Smooth muscle cell (in vitro differentiated cells): ENCODE measurements at regions not wholly inside any gene's neighbourhood (a gene's known extent, or its start where the extent isn't known, plus 50 kb on each side); places are given as distances from the start of the nearest gene placed in this dataset.

Experiments used
- DNase-seq: peaks from one replicate; lab custom pipeline; 2025; ENCODE audit not compliant: unreplicated experiment; lab: John Stamatoyannopoulos, UW
- H2AFZ ChIP-seq: fragments of 200-600 bp; sonication (generic); 2 replicates; pipeline ENCODE4 v1.6.0; 2016; ENCODE audit warnings: antibody characterized with exemption, low read depth, mild to moderate bottlenecking
- H3F3A ChIP-seq: fragments of 200-600 bp; sonication (generic); 2 replicates; pipeline ENCODE4 v1.6.0; 2017; ENCODE audit warnings: antibody characterized with exemption, low read depth
- H3K27ac ChIP-seq: fragments of 200-600 bp; sonication (generic); 2 replicates; pipeline ENCODE4 v1.5.1; 2016; ENCODE audit warnings: low read depth, mild to moderate bottlenecking
- H3K27me3 ChIP-seq: fragments of 200-600 bp; sonication (generic); 2 replicates; pipeline ENCODE4 v1.6.1; 2016; ENCODE audit warnings: low read depth, mild to moderate bottlenecking
- H3K36me3 ChIP-seq: fragments of 200-600 bp; sonication (generic); 2 replicates; pipeline ENCODE4 v1.5.1; 2016; ENCODE audit warnings: low read depth
- H3K4me1 ChIP-seq: fragments of 200-600 bp; sonication (generic); 2 replicates; pipeline ENCODE4 v1.5.1; 2016; ENCODE audit warnings: low read depth
- H3K4me2 ChIP-seq: fragments of 200-600 bp; sonication (generic); 2 replicates; pipeline ENCODE4 v1.6.0; 2016; ENCODE audit warnings: mild to moderate bottlenecking
- H3K4me3 ChIP-seq: fragments of 200-600 bp; sonication (generic); 2 replicates; pipeline ENCODE4 v1.5.1; 2016; ENCODE audit warnings: mild to moderate bottlenecking
- H3K79me2 ChIP-seq: fragments of 200-600 bp; sonication (generic); 2 replicates; pipeline ENCODE4 v1.6.0; 2016; ENCODE audit warnings: low read depth, mild to moderate bottlenecking
- H3K9ac ChIP-seq: fragments of 200-600 bp; sonication (generic); 2 replicates; pipeline ENCODE4 v1.6.0; 2016; ENCODE audit warnings: low read depth
- H3K9me3 ChIP-seq: fragments of 200-600 bp; sonication (generic); replicated peaks from 2 replicates; pipeline ENCODE4 v1.5.1; 2016; ENCODE audit warnings: low read depth
- H4K20me1 ChIP-seq: fragments of 200-600 bp; sonication (generic); 2 replicates; pipeline ENCODE4 v1.6.0; 2016; ENCODE audit warnings: low read depth
- CTCF ChIP-seq: fragments of 200-600 bp; sonication (generic); IDR thresholded peaks from 2 replicates; pipeline ENCODE4 v1.5.1; 2017; ENCODE audit warnings: borderline replicate concordance, mild to moderate bottlenecking, antibody characterized with exemption; ENCODE audit not compliant: insufficient read depth, poor library complexity, severe bottlenecking
- WGBS: methylation state at CpG from one replicate; pipeline ENCODE4 v1.1.7; 2016; ENCODE audit warnings: low lambda C conversion rate; 5-methylcytosine and 5-hydroxymethylcytosine counted together

GRCh38 chr3:13199899-13200451 is 126.7 kb upstream of the IQSEC1 start:
- WGBS, result 93% methylated on average over 13 of the region's 13 CpGs
- no peak for TF ChIP-seq CTCF
- H3K36me3 ChIP-seq, result no peaks in the 10 kb centered on the region
- no peak overlapping the region for H3K27ac ChIP-seq
- H3F3A ChIP-seq, result no peaks in the 10 kb centered on the region
- no peak overlapping the region for H3K4me2 ChIP-seq
- no peaks in the 10 kb centered on the region for H3K4me1 ChIP-seq
- no peaks in the 10 kb centered on the region for H3K9me3 ChIP-seq
- DNase-seq, result no peak
- H2AFZ ChIP-seq, result no peak overlapping the region
- H3K4me3 ChIP-seq, result no peak overlapping the region
- no peak overlapping the region for H3K9ac ChIP-seq
- H3K79me2 ChIP-seq, result no peaks in the 10 kb centered on the region
- H3K27me3 ChIP-seq, result no peaks in the 10 kb centered on the region
- no peaks in the 10 kb centered on the region for H4K20me1 ChIP-seq

- WGBS, result 90% methylated on average over 25 of the region's 25 CpGs
- Histone ChIP-seq H3K27me3 (no peaks in the 10 kb centered on the region), H3F3A (no peaks in the 10 kb centered on the region), H2AFZ (no peak overlapping the region), H4K20me1 (no peaks in the 10 kb centered on the region), H3K4me3 (no peak overlapping the region), H3K9me3 (no peaks in the 10 kb centered on the region), H3K79me2 (no peaks in the 10 kb centered on the region), H3K27ac (no peak overlapping the region), H3K4me2 (no peak overlapping the region), H3K4me1 (no peaks in the 10 kb centered on the region), H3K9ac (no peak overlapping the region), H3K36me3 (no peaks in the 10 kb centered on the region)
- TF ChIP-seq CTCF, result no peak
- DNase-seq, result no peak
Measured at GRCh38 chr3:13199006-13199776, 126.0 kb upstream of the IQSEC1 start.

- Histone ChIP-seq H3K4me2 (no peak overlapping the region), H3K9me3 (no peaks in the 10 kb centered on the region), H3K36me3 (no peaks in the 10 kb centered on the region), H2AFZ (no peak overlapping the region), H3K79me2 (no peaks in the 10 kb centered on the region), H3K9ac (no peak overlapping the region), H4K20me1 (no peaks in the 10 kb centered on the region), H3K4me3 (no peak overlapping the region), H3K4me1 (no peaks in the 10 kb centered on the region), H3K27me3 (no peaks in the 10 kb centered on the region), H3K27ac (no peak overlapping the region), H3F3A (no peaks in the 10 kb centered on the region)
- no peak for TF ChIP-seq CTCF
- DNase-seq, result no peak
- WGBS, result 95% methylated on average over 11 of the region's 11 CpGs
Measured at GRCh38 chr3:13198264-13198879, 125.1 kb upstream of the IQSEC1 start.
